Left lung (tissue), 4 donors: ENCODE measurements at regions not wholly inside any gene's neighbourhood (a gene's known extent, or its start where the extent isn't known, plus 50 kb on each side); places are given as distances from the start of the nearest gene placed in this dataset.
"Not testable (repeated sequence)": the region's sequence is repeated elsewhere in the genome, so short reads cannot be mapped to it uniquely, and the experiment has no call there.

Experiments used
- ATAC-seq: fragments of 200-7000 bp; cut with Tn5 transposase; one replicate; pipeline ENCODE4 v1.9.1; 2020; ENCODE audit warnings: moderate library complexity
- DNase-seq, 4 donors: peaks; one replicate each; pipeline ENCODE4 v3.0.0-alpha.2; 2013 to 2020
- H3K27ac ChIP-seq, 2 donors: fragments of 200-600 bp; sonication (generic) in 1 of 2; one replicate each; pipeline versions ENCODE4 v1.5.0 to v1.8.0; 2020 to 2021
- H3K27me3 ChIP-seq, 2 donors: fragments of 200-600 bp; sonication (generic) in 1 of 2; one replicate each; pipeline versions ENCODE4 v1.5.0 to v1.8.0; 2020 to 2021
- H3K36me3 ChIP-seq, 2 donors: fragments of 200-600 bp; sonication (generic) in 1 of 2; one replicate each; pipeline versions ENCODE4 v1.5.0 to v1.8.0; 2020 to 2021
- H3K4me1 ChIP-seq, 2 donors: fragments of 200-600 bp; one replicate each; pipeline ENCODE4 v1.8.0; 2021
- H3K4me3 ChIP-seq, 2 donors: fragments of 200-600 bp; sonication (generic) in 1 of 2; one replicate each; pipeline versions ENCODE4 v1.5.0 to v1.8.0; 2020 to 2021; ENCODE audit warnings: mild to moderate bottlenecking in 1 of 2
- H3K9me3 ChIP-seq, 2 donors: fragments of 200-600 bp; sonication (generic) in 1 of 2; one replicate each; pipeline versions ENCODE4 v1.5.0 to v1.8.0; 2020 to 2021
- CTCF ChIP-seq, 2 donors: fragments of 200-600 bp; sonication (generic) in 1 of 2; IDR thresholded peaks; one replicate each; pipeline versions ENCODE4 v1.5.0 to v1.8.0; 2021; ENCODE audit warnings: antibody characterized with exemption in 2 of 2
- intact Hi-C, 2 donors: fragments of 100-400 bp; cut with DNase I; formaldehyde crosslinking; loops; one replicate each; pipeline versions ENCODE4 v1.11.2 to v1.14.2; 2022
- donor health status: DM: no; HTN: yes; CAD: no.
- donor health status: DM: no; HTN: no; CAD: no.

DNA sequence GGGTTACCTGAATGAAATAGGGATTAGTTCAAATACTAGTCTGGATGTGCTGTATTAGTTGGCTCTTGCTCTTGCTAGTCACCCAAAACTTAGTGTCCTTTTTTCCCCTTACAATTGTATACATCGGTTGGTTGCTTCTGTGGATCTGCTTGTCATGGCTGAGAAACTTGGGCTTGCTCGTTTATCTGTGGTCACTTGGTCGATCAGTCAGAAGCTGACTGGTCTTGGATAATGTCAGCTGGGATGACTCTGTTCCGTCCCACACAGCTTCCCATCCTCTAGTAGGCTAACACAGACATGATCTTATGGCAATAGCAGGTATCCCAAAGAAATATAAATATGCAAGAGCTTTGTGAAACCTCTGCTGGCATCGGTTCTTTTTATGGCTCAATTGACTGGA is 807.4 kb downstream of the MAT2B start:
- Histone ChIP-seq H3K4me1 (no peaks in the 10 kb centered on the region), H3K36me3 (no peaks in the 10 kb centered on the region), H3K27ac (no peak overlapping the region), H3K27me3 (no peaks in the 10 kb centered on the region), H3K9me3 (no peaks in the 10 kb centered on the region), H3K4me3 (no peak overlapping the region)
- no peak for DNase-seq
- TF ChIP-seq CTCF (IDR thresholded peaks at IDR 0.05): no peak
- no peak for ATAC-seq
- intact Hi-C loops: no loop called here

DNA sequence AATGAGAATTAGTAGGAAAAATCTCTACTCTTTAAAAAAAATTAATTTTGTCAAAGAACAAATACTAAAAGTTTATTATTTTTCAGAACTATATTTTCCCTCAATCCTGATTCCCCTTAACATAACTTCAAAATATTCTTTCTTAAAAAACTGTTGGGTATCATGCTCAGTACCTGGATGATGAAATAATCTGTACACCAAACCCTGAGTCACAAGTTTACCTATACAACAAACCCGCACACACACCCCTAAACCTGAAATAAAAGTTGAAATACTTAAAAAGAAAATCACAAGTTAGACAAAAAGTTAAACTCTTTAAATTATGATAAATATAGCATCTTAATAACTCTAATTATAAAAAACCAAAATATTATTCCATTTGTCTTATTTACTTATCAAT is 812.3 kb downstream of the MAT2B start:
- Histone ChIP-seq H3K4me3 (no peak overlapping the region), H3K27ac (no peak overlapping the region), H3K27me3 (no peaks in the 10 kb centered on the region), H3K9me3 (no peaks in the 10 kb centered on the region), H3K36me3 (no peaks in the 10 kb centered on the region), H3K4me1 (no peaks in the 10 kb centered on the region)
- no peak for TF ChIP-seq CTCF (IDR thresholded peaks at IDR 0.05)
- DNase-seq (no peak), ATAC-seq (no peak)
- intact Hi-C loops: no loop called here

- intact Hi-C loops: no loop called here
- no peaks in the 10 kb centered on the region for H3K36me3 ChIP-seq
- no peaks in the 10 kb centered on the region for H3K4me1 ChIP-seq
- H3K4me3 ChIP-seq: no peak overlapping the region
- no peak for ATAC-seq
- H3K9me3 ChIP-seq: no peaks in the 10 kb centered on the region
- H3K27me3 ChIP-seq: no peaks in the 10 kb centered on the region
- TF ChIP-seq CTCF (IDR thresholded peaks at IDR 0.05): no peak
- H3K27ac ChIP-seq: no peak overlapping the region
- DNase-seq: no peak
Observed at GRCh38 chr5:164319161-164319560, 813.7 kb downstream of the MAT2B start.

DNA sequence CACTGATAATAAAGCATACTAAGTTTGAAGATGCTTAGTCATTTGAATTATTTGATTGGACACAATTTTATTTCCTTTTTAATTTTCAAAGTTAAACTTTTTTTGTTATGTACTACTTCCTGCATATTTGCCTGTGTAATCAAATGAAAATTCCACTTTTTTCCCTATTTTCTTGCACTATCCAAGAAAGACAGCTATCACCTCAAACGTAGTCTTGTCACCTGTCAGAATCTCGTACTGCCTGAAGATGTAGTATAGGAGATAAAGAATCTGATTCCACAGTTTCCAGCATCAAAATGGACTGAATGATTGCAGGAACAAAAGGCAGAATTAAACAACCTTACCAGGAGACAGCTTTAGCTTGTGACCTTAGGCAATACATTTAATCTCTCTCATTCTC is 818.8 kb downstream of the MAT2B start:
- H3K27me3 ChIP-seq: no peaks in the 10 kb centered on the region
- H3K27ac ChIP-seq: no peak overlapping the region
- no peak for TF ChIP-seq CTCF (IDR thresholded peaks at IDR 0.05)
- H3K36me3 ChIP-seq: no peaks in the 10 kb centered on the region
- no peak for ATAC-seq
- no peak overlapping the region for H3K4me3 ChIP-seq
- peaks cover 0 to 28% of the 10 kb centered on the region in 2 donors for H3K9me3 ChIP-seq
- intact Hi-C loops: no loop called here
- no peak for DNase-seq
- H3K4me1 ChIP-seq: no peaks in the 10 kb centered on the region

GRCh38 chr5:164326219-164326618 is 820.8 kb downstream of the MAT2B start:
- Histone ChIP-seq H3K4me3 (no peak overlapping the region), H3K36me3 (no peaks in the 10 kb centered on the region), H3K27ac (no peak overlapping the region), H3K27me3 (no peaks in the 10 kb centered on the region), H3K4me1 (no peaks in the 10 kb centered on the region), H3K9me3 (peaks cover 0 to 28% of the 10 kb centered on the region in 2 donors)
- no peak for DNase-seq
- no peak for ATAC-seq
- TF ChIP-seq CTCF (IDR thresholded peaks at IDR 0.05): no peak
- intact Hi-C loops: no loop called here

GRCh38 chr5:164327166-164327565 is 821.7 kb downstream of the MAT2B start:
- H3K27me3 ChIP-seq, DNase-seq, H3K36me3 ChIP-seq, H3K27ac ChIP-seq, ATAC-seq, intact Hi-C loops, H3K4me1 ChIP-seq, H3K4me3 ChIP-seq: not testable (repeated sequence)
- H3K9me3 ChIP-seq: peaks cover 0 to 28% of the 10 kb centered on the region in 2 donors
